Common myeloid progenitor, CD34-positive (primary cell): ENCODE measurements at regions not wholly inside any gene's neighbourhood (a gene's known extent, or its start where the extent isn't known, plus 50 kb on each side); places are given as distances from the start of the nearest gene placed in this dataset.
A peak's percentile ranks its signal among the peaks of the same experiment; 100 is the strongest.

Experiments used
- CTCF ChIA-PET: fragments of 350-600 bp; sonication (Branson Sonifier 250); formaldehyde crosslinking; loops from one replicate; lab custom pipeline; 2021; ENCODE audit warnings: antibody characterized with exemption; lab: Charles Lee
- POLR2A ChIA-PET: fragments of 350-600 bp; sonication (Branson Sonifier 250); formaldehyde crosslinking; loops from one replicate; lab custom pipeline; 2021; ENCODE audit warnings: antibody characterized with exemption; lab: Charles Lee
- DNase-seq, 3 donors: peaks; one replicate each; pipeline versions ENCODE4 v3.0.0 to v3.0.0-alpha.2; 2013
- H3K27ac ChIP-seq, 2 experiments: 1 replicate in 1 of 2; 2 replicates in 1 of 2; pipeline ENCODE4 v1.7.0; 2013; ENCODE audit warnings: inconsistent platforms in 2 of 2, low read length in 2 of 2, mild to moderate bottlenecking in 2 of 2, low read depth in 1 of 2, moderate library complexity in 1 of 2; ENCODE audit not compliant: severe bottlenecking in 2 of 2, insufficient read depth in 1 of 2, poor library complexity in 1 of 2
- H3K27me3 ChIP-seq, 5 experiments: replicated peaks in 2 of 5; 1 replicate in 3 of 5; 2 replicates in 2 of 5; pipeline versions ENCODE4 v1.6.1 to v1.7.0; 2013; ENCODE audit warnings: low read length in 4 of 5, mild to moderate bottlenecking in 2 of 5, moderate library complexity in 2 of 5, inconsistent platforms in 1 of 5; ENCODE audit not compliant: insufficient read depth in 5 of 5, control insufficient read depth in 4 of 5
- H3K36me3 ChIP-seq, 4 experiments: 1 replicate in 2 of 4; 2 replicates in 2 of 4; pipeline versions ENCODE4 v1.6.1 to v1.7.0; 2013; ENCODE audit warnings: low read length in 3 of 4, control low read depth in 1 of 4, mild to moderate bottlenecking in 1 of 4; ENCODE audit not compliant: control insufficient read depth in 4 of 4, insufficient read depth in 4 of 4
- H3K4me1 ChIP-seq, 4 experiments: 1 replicate in 3 of 4; 2 replicates in 1 of 4; pipeline versions ENCODE4 v1.6.1 to v1.7.1; 2013; ENCODE audit warnings: low read length in 3 of 4, mild to moderate bottlenecking in 3 of 4, control low read depth in 1 of 4, inconsistent platforms in 1 of 4, moderate library complexity in 1 of 4; ENCODE audit not compliant: control insufficient read depth in 4 of 4, insufficient read depth in 4 of 4; ENCODE audit errors: control extremely low read depth in 1 of 4
- H3K4me3 ChIP-seq, 7 experiments: 1 replicate in 4 of 7; 2 replicates in 3 of 7; pipeline versions ENCODE4 v1.5.1 to v1.7.0; 2013; ENCODE audit warnings: mild to moderate bottlenecking in 7 of 7, low read length in 6 of 7, moderate library complexity in 6 of 7, inconsistent platforms in 2 of 7, low read depth in 2 of 7, control low read depth in 1 of 7; ENCODE audit not compliant: insufficient read depth in 4 of 7, control insufficient read depth in 1 of 7; ENCODE audit errors: extremely low read depth in 1 of 7
- H3K9me3 ChIP-seq, 5 experiments: 1 replicate in 4 of 5; 2 replicates in 1 of 5; pipeline versions ENCODE4 v1.6.1 to v1.7.1; 2013; ENCODE audit warnings: low read length in 4 of 5, mild to moderate bottlenecking in 2 of 5, inconsistent platforms in 1 of 5, low read depth in 1 of 5, moderate library complexity in 1 of 5; ENCODE audit not compliant: control insufficient read depth in 4 of 5, insufficient read depth in 2 of 5; ENCODE audit errors: control extremely low read depth in 1 of 5
- WGBS: methylation state at CpG from one replicate; pipeline ENCODE4 v1.1.5; 2013; ENCODE audit not compliant: insufficient coverage; 5-methylcytosine and 5-hydroxymethylcytosine counted together

GRCh38 chr2:56565143-56565542 lies 381.4 kb downstream of the CCDC85A start:
- CTCF ChIA-PET, result no interaction called here

GRCh38 chr2:56571074-56571473 lies 387.3 kb downstream of the CCDC85A start:
- 93% methylated on average over 3 of the region's 3 CpGs for WGBS
- H3K9me3 ChIP-seq, result peaks cover 0 to 2% (median 0%) of the 10 kb centered on the region in 5 experiments
- H3K4me3 ChIP-seq, result no peak overlapping the region
- DNase-seq, result no peak
- no peaks in the 10 kb centered on the region for H3K36me3 ChIP-seq
- CTCF ChIA-PET, result interaction anchor here (0.5 kb wide), 1 partner anchor 35 kb away, joined by 3 read pairs; no protein-coding TSS in a partner anchor
- no peaks in the 10 kb centered on the region for H3K4me1 ChIP-seq
- no peaks in the 10 kb centered on the region for H3K27me3 ChIP-seq
- POLR2A ChIA-PET, result no interaction called here
- no peak overlapping the region for H3K27ac ChIP-seq

More at GRCh38 chr2:56565143-56565542, 381.4 kb downstream of the CCDC85A start:
- H3K36me3 ChIP-seq, result no peaks in the 10 kb centered on the region
- H3K9me3 ChIP-seq, result no peaks in the 10 kb centered on the region
- H3K4me1 ChIP-seq, result no peaks in the 10 kb centered on the region
- H3K4me3 ChIP-seq, result no peak overlapping the region
- WGBS, result 58% methylated on average over 2 of the region's 2 CpGs
- H3K27me3 ChIP-seq, result no peaks in the 10 kb centered on the region
- DNase-seq, result no peak
- POLR2A ChIA-PET, result no interaction called here
- no peak overlapping the region for H3K27ac ChIP-seq

GRCh38 chr2:56576001-56576400 lies 392.2 kb downstream of the CCDC85A start:
- Histone ChIP-seq H3K36me3 (no peaks in the 10 kb centered on the region), H3K27ac (no peak overlapping the region), H3K9me3 (peaks cover 0 to 5% (median 0%) of the 10 kb centered on the region in 5 experiments), H3K27me3 (no peaks in the 10 kb centered on the region), H3K4me3 (no peak overlapping the region), H3K4me1 (no peaks in the 10 kb centered on the region)
- CTCF ChIA-PET, result no interaction called here
- no peak for DNase-seq
- WGBS, result 78% methylated on average over 3 of the region's 3 CpGs
- POLR2A ChIA-PET, result no interaction called here

GRCh38 chr2:56580242-56580641 lies 396.5 kb downstream of the CCDC85A start:
- no peak overlapping the region for H3K4me3 ChIP-seq
- no peaks in the 10 kb centered on the region for H3K36me3 ChIP-seq
- ChIA-PET CTCF (no interaction called here), POLR2A (no interaction called here)
- peaks cover 0 to 5% (median 0%) of the 10 kb centered on the region in 5 experiments for H3K9me3 ChIP-seq
- no peaks in the 10 kb centered on the region for H3K4me1 ChIP-seq
- H3K27me3 ChIP-seq, result no peaks in the 10 kb centered on the region
- no peak overlapping the region for H3K27ac ChIP-seq
- no peak for DNase-seq

- Histone ChIP-seq H3K36me3 (no peaks in the 10 kb centered on the region), H3K9me3 (no peaks in the 10 kb centered on the region), H3K27me3 (no peaks in the 10 kb centered on the region), H3K4me1 (no peaks in the 10 kb centered on the region), H3K27ac (no peak overlapping the region), H3K4me3 (no peak overlapping the region)
- ChIA-PET CTCF (no interaction called here), POLR2A (no interaction called here)
- no peak for DNase-seq
- WGBS, result no CpG with 5 or more reads among the region's 1 CpG
Measured at GRCh38 chr2:56582570-56582969, 398.8 kb downstream of the CCDC85A start.

- H3K27ac ChIP-seq, result no peak overlapping the region
- H3K27me3 ChIP-seq, result no peaks in the 10 kb centered on the region
- 92% methylated on average over 1 of the region's 1 CpG for WGBS
- POLR2A ChIA-PET, result no interaction called here
- H3K36me3 ChIP-seq, result no peaks in the 10 kb centered on the region
- DNase-seq, result peak in 2 of 3 donors; percentile 0 to 2
- no peaks in the 10 kb centered on the region for H3K9me3 ChIP-seq
- no peak overlapping the region for H3K4me3 ChIP-seq
- CTCF ChIA-PET, result no interaction called here
- H3K4me1 ChIP-seq, result no peaks in the 10 kb centered on the region
Measured at GRCh38 chr2:56583796-56584315, 400.1 kb downstream of the CCDC85A start.

- Histone ChIP-seq H3K36me3 (no peaks in the 10 kb centered on the region), H3K27me3 (no peaks in the 10 kb centered on the region), H3K4me3 (no peak overlapping the region), H3K4me1 (no peaks in the 10 kb centered on the region), H3K9me3 (no peaks in the 10 kb centered on the region), H3K27ac (no peak overlapping the region)
- DNase-seq, result no peak
- ChIA-PET CTCF (no interaction called here), POLR2A (interaction anchor here (1.0 kb wide), 1 partner anchor 18 kb away, joined by 3 read pairs; no protein-coding TSS in a partner anchor)
- no CpG with 5 or more reads among the region's 1 CpG for WGBS
Measured at GRCh38 chr2:56587456-56587855, 403.7 kb downstream of the CCDC85A start.
